ENCODE measurements at regions not wholly inside any gene's neighbourhood (a gene's known extent, or its start where the extent isn't known, plus 50 kb on each side); places are given as distances from the start of the nearest gene placed in this dataset.
"Not testable (repeated sequence)": the region's sequence is repeated elsewhere in the genome, so short reads cannot be mapped to it uniquely, and the experiment has no call there.

DNA sequence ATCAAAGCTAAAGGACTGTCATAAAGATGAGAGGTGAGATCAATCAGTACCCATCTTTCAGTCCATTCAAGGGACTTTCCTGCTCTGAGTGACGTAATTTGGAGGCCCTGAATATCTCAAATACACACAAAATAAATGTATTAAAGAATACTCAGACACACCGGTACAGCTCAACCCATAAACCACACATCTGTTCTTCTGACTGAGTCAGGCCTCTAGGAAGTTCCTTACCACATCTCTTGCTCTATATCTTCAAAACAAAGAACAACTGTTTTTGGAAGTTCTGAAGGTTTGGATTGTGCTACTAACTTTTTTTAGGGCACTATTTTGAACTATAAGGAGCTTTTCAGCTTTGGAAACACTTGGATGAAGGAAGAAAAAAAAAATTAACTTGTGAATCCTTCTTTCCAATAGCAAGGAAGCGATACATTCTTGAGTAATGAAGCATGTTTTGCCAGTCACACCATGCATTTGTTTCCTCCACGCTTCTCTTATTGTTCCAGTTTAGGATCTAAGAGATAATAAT is 866.5 kb upstream of the VRK2 start:
- no peak for DNase-seq (ENCODE audit: low spot score)

GRCh38 chr2:57180678-57181077 is 865.9 kb upstream of the VRK2 start:
- DNase-seq (ENCODE audit: low spot score), result no peak

DNA sequence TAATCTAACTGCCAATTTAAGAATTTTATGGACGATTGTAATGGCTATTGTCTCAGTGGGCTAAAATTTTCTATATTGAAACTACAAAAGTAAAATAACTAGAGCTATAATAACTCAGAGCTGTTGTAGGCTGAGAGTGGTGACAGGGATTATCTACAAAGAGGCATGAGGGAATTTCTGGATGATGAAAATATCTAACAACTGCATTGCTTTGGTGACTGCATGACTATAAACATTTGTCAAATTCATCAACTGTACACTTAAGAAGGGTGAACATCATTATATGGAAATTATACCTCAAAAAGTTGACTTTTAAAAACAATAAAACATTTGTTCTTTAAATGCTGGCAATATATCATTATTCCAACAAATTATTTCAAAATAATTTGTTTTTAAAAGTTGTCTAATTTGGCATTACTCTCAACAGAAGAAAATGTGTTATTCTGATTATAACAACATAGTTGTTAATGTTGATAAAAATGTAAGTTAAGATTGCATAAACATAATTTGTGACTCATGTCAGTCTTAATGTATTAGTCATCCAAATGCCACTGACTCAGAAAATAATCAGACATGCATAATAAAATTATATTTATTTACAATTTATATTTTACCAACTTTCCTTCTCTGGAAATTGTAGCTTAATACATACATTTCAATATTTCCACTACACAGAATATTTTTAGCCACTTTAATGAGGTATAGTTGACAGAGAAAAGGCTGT is 865.1 kb upstream of the VRK2 start:
- DNase-seq (ENCODE audit: low spot score), result no peak

- DNase-seq (ENCODE audit: low spot score), result no peak
Measured at GRCh38 chr2:57182916-57183315, 863.7 kb upstream of the VRK2 start.

DNA sequence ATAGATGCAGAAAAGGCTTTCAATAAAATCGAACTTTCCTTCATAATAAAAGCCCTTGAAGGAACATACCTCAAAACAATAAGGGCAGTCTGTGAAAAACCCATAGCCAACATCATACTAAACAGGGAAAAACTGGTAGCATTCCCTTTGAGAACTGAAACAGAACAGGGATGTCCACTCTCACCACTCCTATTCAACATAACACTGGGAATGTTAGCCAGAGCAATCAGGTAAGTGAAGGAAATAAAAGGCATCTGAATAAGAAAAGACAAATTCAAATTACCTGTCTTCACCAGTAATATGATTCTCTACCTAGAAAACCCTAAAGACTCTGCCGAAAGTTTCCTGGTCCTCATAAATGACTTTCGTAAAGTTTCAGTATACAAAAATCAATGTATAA is 861.0 kb upstream of the VRK2 start:
- DNase-seq (ENCODE audit: low spot score), result no peak

GRCh38 chr2:57190007-57190406 is 856.6 kb upstream of the VRK2 start:
- DNase-seq (ENCODE audit: low spot score), result no peak

DNA sequence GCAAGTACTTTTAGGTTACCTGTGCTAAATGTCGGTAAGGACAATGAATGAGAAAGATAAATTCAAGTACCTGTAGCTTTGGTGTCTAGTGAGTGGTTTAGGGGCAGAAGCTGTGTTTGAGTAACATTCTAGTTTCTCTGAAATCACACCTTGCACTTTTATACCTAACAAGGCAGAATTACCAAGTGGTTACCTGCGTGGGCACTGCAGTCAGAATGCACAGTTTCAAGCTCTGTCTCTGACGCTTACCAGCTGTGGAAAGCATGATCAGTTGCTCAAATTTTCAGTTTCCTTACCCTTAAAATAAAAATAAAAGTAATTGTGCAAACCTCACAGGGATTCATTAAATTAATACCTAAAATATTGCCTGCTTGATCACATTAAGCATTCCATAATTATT is 846.9 kb upstream of the VRK2 start:
- no peak for DNase-seq (ENCODE audit: low spot score)

DNA sequence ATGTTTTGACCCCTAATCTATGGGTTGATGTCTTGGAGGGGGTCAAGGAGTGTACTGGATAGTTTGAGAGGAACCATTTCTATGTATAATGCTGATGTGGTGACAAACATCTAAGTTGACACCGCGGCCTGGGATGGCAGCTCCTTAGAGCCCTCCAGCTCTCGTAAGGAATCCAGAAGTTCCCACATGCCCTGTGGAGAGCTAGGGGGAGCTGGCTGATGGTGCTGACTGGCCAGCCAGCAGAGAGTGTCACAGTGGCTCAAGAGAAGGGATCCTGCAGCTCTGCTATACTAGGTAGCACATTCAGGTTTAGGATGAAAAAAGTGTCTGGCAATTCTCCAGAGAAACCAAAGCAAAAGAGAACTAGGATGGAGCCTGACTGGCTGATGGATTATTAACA is 842.2 kb upstream of the VRK2 start:
- DNase-seq (ENCODE audit: low spot score), result no peak

GRCh38 chr2:57205241-57205640 is 841.4 kb upstream of the VRK2 start:
- DNase-seq (ENCODE audit: low spot score), result no peak

GRCh38 chr2:57207191-57207590 is 839.4 kb upstream of the VRK2 start:
- DNase-seq (ENCODE audit: low spot score), result no peak

DNA sequence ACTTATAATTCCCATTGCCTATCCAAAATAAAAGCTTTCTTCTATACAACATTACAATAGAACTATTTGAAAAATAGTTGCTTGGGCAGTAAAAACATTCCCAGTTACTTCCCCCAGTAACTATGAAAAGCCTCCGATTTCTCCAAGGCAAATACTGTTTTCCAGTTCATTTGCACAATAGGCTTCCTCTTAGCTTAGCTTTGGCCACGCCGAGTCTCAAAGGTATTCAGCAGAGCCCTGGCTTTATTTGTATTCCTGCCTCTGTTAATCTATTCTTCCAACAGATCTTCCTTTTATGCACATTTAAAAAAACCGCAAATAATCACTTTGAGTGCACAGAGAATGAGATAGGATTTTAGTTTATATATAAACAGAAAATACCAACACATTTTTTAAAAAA is 836.8 kb upstream of the VRK2 start:
- no peak for DNase-seq (ENCODE audit: low spot score)

DNA sequence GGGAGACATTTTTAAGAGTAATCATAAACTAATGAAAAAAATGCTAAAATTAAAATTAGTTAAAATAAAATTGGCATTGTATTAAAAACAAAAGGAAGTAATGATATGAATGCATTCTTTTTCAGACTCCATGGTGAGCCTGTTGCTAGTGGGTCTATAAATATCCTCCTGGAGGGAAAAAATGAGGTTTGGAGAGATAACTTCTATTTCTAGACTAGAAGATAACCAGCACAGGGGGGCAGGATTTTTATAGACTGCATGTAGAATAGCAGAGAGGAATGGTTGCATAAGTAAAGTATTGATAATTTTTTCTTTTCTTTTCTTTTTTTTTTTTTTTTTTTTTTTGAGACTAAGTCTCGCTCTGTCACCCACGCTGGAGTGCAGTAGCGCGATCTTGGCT is 835.8 kb upstream of the VRK2 start:
- DNase-seq (ENCODE audit: low spot score), result no peak

GRCh38 chr2:57217013-57217412 is 829.6 kb upstream of the VRK2 start:
- DNase-seq (ENCODE audit: low spot score), result no peak

GRCh38 chr2:57218206-57218605 is 828.4 kb upstream of the VRK2 start:
- DNase-seq (ENCODE audit: low spot score), result no peak

DNA sequence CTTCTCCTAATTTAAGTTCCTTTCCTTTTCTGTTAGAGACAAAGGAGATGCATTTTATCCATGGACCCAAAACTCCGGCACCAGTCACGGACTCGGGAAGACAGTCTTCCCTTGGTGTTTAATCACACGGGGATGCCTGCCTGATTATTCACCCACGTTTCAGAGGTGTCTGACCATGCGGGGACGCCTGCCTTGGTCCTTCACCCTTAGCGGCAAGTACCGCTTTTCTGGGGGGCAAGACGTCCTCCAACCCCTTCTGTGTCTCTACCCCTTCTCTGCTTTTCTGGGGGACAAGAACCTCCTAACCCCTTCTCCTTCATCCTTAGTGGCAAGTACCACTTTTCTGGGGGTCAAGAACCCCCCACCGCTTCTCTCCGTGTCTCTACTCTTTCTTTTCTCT is 816.9 kb upstream of the VRK2 start:
- not testable (repeated sequence) for DNase-seq (ENCODE audit: low spot score)

GRCh38 chr2:57232341-57232740 is 814.3 kb upstream of the VRK2 start:
- DNase-seq (ENCODE audit: low spot score), result not testable (repeated sequence)

- DNase-seq (ENCODE audit: low spot score), result not testable (repeated sequence)
Measured at GRCh38 chr2:57251495-57251894, 795.1 kb upstream of the VRK2 start.

DNA sequence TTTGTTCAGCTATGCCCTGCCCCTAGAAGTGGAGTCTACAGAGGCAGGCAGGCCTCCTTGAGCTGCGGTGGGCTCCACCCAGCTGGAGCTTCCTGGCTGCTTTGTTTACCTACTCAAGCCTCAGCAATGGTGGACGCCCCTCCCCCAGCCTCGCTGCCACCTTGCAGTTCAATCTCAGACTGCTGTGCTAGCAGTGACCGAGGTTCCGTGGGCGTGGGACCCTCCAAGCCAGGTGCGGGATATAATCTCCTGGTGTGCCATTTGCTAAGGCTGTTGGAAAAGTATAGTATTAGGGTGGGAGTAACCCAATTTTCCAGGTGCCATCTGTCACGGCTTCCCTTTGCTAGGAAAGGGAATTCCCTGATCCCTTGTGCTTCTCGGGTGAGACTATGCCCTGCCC is 770.2 kb upstream of the VRK2 start:
- not testable (repeated sequence) for DNase-seq (ENCODE audit: low spot score)

DNA sequence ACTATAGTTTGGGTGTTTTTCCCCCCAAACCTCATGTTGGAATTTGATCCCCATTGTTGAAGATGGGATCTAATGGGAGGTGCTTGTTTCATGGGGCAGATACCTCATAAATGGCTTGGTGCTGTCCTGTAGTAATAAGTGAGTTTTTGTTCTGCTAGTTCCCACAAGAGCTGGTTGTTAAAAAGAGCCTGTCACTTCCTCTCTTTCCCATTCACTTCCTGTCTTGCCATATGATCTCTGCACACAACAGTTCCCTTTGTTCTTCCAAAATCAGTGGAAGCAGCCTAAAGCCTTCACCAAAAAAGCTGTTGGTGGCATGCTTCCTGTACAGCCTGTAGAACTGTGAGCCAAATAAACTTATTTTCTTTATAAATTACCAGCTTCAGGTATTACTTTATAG is 768.2 kb upstream of the VRK2 start:
- no peak for DNase-seq (ENCODE audit: low spot score)

DNA sequence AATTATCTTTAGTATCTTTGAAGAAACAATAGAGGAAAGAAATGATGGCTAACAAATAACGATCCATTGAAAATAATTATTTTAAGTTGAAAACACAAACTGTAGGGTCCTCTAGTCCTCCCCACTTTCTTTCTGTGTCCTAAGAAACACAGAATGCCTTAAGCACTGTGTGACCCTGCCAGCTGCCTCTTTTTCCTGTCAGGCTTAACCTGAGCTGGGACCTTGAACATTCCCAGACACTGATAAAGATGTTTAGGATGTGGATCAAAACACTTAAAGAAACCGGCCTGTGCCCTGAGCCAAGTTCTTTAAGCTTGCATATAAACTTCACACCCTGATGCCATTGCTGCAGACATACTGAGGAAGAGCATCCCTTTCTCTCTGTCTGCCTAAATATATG is 755.4 kb upstream of the VRK2 start:
- DNase-seq (ENCODE audit: low spot score), result no peak

- DNase-seq (ENCODE audit: low spot score), result no peak
Measured at GRCh38 chr2:57296795-57297517, 749.6 kb upstream of the VRK2 start.

DNA sequence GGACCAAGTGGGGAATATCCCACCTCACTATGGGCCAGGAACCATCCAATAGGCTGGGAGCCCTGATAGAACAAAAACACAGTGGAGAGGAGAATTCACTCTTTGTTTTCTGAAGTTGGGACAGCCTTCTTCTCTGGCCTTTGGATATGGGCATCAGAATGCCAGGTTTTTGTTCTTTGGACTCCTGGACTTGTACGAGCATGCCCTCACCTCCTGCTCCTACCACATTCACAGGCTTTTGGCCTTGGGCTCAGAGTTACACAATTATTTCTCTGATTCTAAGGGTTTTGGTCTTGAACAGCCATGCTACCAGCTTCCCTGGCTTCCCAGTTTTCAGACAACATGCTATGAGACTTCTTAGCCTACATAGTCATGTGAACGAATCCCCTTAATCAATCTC is 732.9 kb upstream of the VRK2 start:
- no peak for DNase-seq (ENCODE audit: low spot score)

- DNase-seq (ENCODE audit: low spot score), result no peak
Measured at GRCh38 chr2:57314682-57315081, 731.9 kb upstream of the VRK2 start.

DNA sequence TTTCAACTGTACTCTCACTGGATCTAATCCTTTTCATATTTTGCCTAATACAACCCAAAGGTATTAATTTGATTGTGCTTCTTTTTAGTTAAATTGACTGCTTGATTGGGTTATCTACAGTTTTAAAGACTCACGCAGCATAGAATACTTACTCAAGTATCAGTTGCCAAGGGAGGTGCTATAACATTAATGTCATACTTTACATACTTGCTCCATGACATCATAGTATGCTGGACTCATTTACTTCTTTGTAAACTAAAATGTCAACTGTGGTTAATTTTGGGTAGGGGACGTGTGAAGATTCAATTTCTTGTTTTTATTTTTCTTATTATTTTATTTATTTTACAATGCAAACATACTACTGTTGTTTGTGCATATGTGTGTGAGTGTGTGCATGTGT is 716.2 kb upstream of the VRK2 start:
- DNase-seq (ENCODE audit: low spot score), result no peak
